Activated CD8-positive, alpha-beta memory T cell treated with anti-CD3 and anti-CD28 coated beads, Interleukin-2, amount 10 ng/mL, durations not matched to agents 7 days and 5 days (primary cell): ENCODE measurements at regions not wholly inside any gene's neighbourhood (a gene's known extent, or its start where the extent isn't known, plus 50 kb on each side); places are given as distances from the start of the nearest gene placed in this dataset.

Experiments
- ATAC-seq: fragments of 150-1000 bp; cut with Tn5 transposase; one replicate; pipeline ENCODE4 v1.10.0; 2021; ENCODE audit warnings: moderate library complexity
- CTCF ChIA-PET: fragments of 350-600 bp; sonication (Branson Sonifier 250); formaldehyde crosslinking; loops from one replicate; lab custom pipeline; 2021; ENCODE audit warnings: antibody characterized with exemption; lab: Charles Lee
- DNase-seq: peaks from one replicate; pipeline ENCODE4 v3.0.0-alpha.2; 2020
- H3K27ac Mint-ChIP-seq: one replicate; pipeline ENCODE4 v1.8.0; 2021; ENCODE audit warnings: mild to moderate bottlenecking, mixed read lengths
- H3K27me3 Mint-ChIP-seq: one replicate; pipeline ENCODE4 v1.8.0; 2021; ENCODE audit warnings: mixed read lengths
- H3K36me3 Mint-ChIP-seq: one replicate; pipeline ENCODE4 v1.8.0; 2021; ENCODE audit warnings: mild to moderate bottlenecking, mixed read lengths
- H3K4me1 Mint-ChIP-seq: one replicate; pipeline ENCODE4 v1.8.0; 2021; ENCODE audit warnings: mixed read lengths
- H3K4me3 Mint-ChIP-seq: one replicate; pipeline ENCODE4 v1.8.0; 2021; ENCODE audit warnings: mild to moderate bottlenecking, moderate library complexity, mixed read lengths
- H3K9me3 Mint-ChIP-seq: one replicate; pipeline ENCODE4 v1.8.0; 2022; ENCODE audit warnings: low read depth, mixed read lengths

DNA sequence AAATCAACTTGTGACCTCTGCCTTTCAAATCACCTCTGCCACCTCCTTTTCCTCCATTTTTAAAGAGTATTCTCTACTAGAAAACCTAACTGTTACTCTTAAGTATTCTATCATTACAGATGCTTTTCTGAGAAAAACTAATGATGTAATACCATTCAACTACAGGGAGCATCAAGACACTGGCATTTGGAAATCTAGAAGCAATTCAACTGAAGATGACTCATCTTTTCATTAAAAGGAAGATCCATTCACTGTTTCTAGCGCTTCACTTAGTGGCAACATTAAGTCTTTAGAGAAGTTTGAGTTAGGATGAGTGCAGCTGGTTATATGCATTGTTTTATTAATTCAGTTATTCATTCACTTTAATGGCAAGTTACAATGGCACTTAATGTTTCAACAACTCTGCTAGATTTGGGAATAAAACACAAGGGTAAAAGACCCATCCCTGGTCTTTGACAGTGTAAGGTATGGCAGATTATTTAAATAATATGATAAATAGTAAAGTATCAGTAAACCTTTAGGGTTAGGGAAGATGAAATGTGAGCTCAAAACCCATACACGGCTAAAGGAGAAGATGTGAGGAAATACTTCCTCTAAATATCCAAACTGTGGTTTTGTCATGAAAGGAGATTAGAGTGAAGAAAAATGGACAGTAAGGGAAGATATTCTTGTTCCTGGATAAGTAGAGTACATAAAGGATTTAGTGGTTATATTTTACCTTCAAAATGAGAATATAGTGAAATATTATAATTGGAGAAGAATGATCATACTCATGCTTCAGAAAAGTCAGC lies 61.7 kb downstream of the KCNJ2 start:
- Mint-ChIP-seq H3K4me1 (no peaks in the 10 kb centered on the region), H3K4me3 (no peak overlapping the region), H3K27me3 (no peaks in the 10 kb centered on the region), H3K36me3 (no peaks in the 10 kb centered on the region), H3K27ac (no peak overlapping the region), H3K9me3 (peaks cover 4% of the 10 kb centered on the region)
- ATAC-seq (no peak), DNase-seq (no peak)
- CTCF ChIA-PET = no interaction called here

DNA sequence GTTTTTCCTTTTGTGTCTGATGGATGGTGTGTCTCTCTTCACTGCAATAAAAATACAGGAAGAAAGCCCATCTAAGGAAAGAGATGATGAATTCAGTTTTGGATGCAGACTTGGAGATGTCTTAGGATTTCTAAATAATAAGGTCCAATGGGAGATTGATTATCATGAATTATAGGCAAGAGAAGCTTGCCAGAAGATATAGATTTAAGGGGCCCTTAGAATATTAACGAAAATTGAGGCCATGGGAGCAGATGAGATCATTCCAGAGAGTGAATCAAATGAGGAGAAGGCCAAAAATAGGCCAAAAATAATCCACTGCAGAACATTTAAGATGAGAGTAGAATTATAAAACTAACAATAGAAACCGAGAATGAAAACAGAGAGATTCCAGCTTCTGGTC lies 63.1 kb downstream of the KCNJ2 start:
- ATAC-seq (no peak), DNase-seq (no peak)
- Mint-ChIP-seq H3K4me3 (no peak overlapping the region), H3K4me1 (no peaks in the 10 kb centered on the region), H3K9me3 (peaks cover 4% of the 10 kb centered on the region), H3K27me3 (no peaks in the 10 kb centered on the region), H3K27ac (no peak overlapping the region), H3K36me3 (no peaks in the 10 kb centered on the region)
- CTCF ChIA-PET = no interaction called here

DNA sequence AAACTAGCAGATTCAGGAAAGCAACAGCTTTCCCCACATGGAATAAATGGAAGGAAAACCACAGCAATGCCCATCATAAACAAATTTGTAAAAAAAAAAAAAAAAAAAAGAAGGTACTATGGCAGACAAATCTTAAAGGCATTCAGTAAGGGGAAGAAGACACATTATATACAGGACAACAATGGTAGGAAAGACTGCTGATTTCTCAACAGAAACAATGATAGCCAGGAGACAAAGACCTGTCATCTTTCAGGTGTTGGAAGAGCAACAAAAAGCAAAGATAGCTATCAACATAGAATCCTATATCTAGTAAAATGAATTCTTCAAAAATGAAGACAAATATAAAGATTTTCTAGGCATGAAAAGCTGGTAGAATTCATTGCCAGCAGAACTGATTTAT lies 65.9 kb downstream of the KCNJ2 start:
- Mint-ChIP-seq H3K27ac (no peak overlapping the region), H3K4me1 (no peaks in the 10 kb centered on the region), H3K4me3 (no peak overlapping the region), H3K9me3 (peaks cover 2% of the 10 kb centered on the region), H3K36me3 (no peaks in the 10 kb centered on the region), H3K27me3 (no peaks in the 10 kb centered on the region)
- no peak for DNase-seq
- CTCF ChIA-PET = interaction anchor here (0.6 kb wide), 1 partner anchor 177 kb away, joined by 3 read pairs; no protein-coding TSS in a partner anchor
- ATAC-seq = no peak

DNA sequence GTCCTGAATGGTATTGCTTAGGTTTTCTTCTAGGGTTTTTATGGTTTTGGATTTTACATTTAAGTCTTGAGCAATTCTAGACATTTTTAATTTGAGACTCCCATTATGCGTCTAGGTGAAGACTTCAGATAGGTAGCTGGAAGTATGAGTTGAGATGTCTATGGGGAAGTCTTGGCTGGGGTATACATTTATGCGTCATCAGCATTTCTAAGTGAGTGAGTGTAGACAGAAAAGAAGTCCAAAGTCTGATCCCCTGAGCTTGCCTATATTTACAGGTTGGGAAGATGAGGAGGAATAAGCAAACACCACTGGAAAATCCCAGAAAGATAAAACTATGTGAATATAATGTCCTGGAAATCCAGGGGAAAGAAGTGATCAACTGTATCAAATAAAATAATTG lies 68.9 kb downstream of the KCNJ2 start:
- CTCF ChIA-PET = no interaction called here
- Mint-ChIP-seq H3K36me3 (no peaks in the 10 kb centered on the region), H3K4me1 (no peaks in the 10 kb centered on the region), H3K4me3 (no peak overlapping the region), H3K9me3 (no peaks in the 10 kb centered on the region), H3K27me3 (no peaks in the 10 kb centered on the region), H3K27ac (no peak overlapping the region)
- ATAC-seq = no peak
- no peak for DNase-seq

DNA sequence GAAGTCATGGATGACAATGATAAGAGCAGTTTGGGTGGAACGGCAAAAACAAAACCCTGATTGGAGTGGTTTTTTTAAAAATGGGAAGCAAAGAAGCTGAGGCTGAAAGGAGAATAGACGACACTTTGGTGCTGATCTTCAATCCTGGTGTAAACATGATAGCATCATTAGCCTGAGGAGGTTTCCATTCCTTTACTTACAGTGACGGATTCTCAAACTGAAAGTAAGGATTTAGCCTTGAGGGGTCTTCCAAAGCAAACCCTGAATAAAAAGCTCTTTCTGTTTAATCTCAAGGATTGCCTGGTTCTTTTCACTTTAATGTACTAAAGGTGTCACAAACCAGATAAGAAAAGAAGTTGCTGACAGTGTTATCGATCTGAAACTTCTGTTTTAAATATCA lies 69.3 kb downstream of the KCNJ2 start:
- no peaks in the 10 kb centered on the region for H3K36me3 Mint-ChIP-seq
- H3K4me3 Mint-ChIP-seq = no peak overlapping the region
- no peaks in the 10 kb centered on the region for H3K4me1 Mint-ChIP-seq
- no peaks in the 10 kb centered on the region for H3K9me3 Mint-ChIP-seq
- no peak for ATAC-seq
- H3K27me3 Mint-ChIP-seq = no peaks in the 10 kb centered on the region
- CTCF ChIA-PET = no interaction called here
- no peak for DNase-seq
- no peak overlapping the region for H3K27ac Mint-ChIP-seq

DNA sequence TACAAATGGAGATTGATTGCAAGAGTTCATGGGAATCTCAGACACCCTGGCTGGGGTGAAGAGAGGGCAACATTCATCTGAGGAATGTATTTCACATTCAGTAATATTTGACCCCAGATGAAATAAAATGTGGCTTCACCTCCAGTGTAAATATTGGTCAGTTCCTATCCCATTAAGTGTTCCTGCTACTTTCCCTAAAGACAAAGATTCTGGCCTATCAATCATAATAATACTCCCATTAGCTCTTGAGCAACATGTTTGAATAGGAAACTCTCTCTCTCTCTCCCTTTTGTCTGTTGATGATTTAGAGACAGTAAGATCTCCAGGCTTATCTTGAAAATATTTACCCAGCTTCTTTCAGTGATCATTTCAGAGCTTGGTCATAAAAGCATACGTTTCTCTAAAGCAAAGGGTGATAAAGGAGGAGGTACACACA lies 70.1 kb downstream of the KCNJ2 start:
- H3K4me3 Mint-ChIP-seq = no peak overlapping the region
- no peak overlapping the region for H3K27ac Mint-ChIP-seq
- ATAC-seq (no peak), DNase-seq (no peak)
- no peaks in the 10 kb centered on the region for H3K27me3 Mint-ChIP-seq
- no peaks in the 10 kb centered on the region for H3K4me1 Mint-ChIP-seq
- no peaks in the 10 kb centered on the region for H3K36me3 Mint-ChIP-seq
- no peaks in the 10 kb centered on the region for H3K9me3 Mint-ChIP-seq
- CTCF ChIA-PET = no interaction called here

DNA sequence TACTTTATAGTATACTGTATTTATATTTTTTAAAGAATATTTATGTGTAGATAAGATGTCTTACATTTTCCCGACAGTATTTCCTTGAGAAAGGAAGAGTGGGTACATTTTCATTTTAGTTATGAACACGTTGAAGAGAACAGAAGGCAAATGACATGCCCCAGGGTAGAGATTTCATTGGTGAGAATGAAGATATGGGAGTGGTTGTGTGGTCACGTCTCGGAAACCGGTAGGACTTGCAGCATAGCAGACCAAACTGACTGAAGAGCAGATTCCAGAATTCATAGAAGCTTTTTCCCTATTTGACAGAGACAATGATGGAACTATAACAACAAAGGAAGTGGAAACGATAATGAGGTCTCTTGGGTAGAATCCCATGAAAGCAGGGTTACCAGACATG lies 71.7 kb downstream of the KCNJ2 start:
- DNase-seq = no peak
- Mint-ChIP-seq H3K4me1 (no peaks in the 10 kb centered on the region), H3K36me3 (no peaks in the 10 kb centered on the region), H3K9me3 (no peaks in the 10 kb centered on the region), H3K27me3 (no peaks in the 10 kb centered on the region), H3K4me3 (no peak overlapping the region), H3K27ac (no peak overlapping the region)
- ATAC-seq = no peak
- CTCF ChIA-PET = no interaction called here

DNA sequence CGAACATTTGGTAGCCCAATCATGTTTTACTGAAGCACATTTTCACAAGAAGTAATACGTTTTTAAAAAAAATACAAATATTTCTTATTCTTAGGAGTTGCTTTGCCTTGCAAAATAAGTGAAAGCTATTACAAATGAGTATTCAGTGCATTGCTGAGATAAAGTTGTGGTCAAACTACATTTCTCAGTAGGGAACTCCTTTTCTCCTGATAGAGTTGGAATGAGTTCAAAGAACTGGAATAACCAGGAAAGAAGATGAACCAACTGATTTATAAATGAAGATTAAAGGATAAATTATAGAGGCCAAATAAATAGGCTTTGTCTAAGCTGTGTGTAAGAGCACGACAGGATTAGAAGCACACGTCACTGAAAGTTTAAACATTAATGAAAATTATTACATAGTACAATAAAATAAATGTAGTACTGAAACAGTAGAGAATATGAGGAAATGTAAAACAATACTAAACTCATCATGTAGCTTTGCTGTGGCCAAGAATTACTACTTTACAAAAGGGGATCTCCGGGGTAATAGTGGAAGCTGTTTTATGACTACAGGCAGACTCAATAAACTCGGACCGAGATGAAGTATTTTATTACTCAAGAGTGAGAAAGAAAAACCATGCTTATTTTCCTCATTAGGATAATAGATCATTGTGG lies 73.6 kb downstream of the KCNJ2 start:
- H3K27ac Mint-ChIP-seq = no peak overlapping the region
- no peaks in the 10 kb centered on the region for H3K4me1 Mint-ChIP-seq
- no peaks in the 10 kb centered on the region for H3K36me3 Mint-ChIP-seq
- no peak overlapping the region for H3K4me3 Mint-ChIP-seq
- DNase-seq = no peak
- no peaks in the 10 kb centered on the region for H3K9me3 Mint-ChIP-seq
- CTCF ChIA-PET = no interaction called here
- ATAC-seq = no peak
- H3K27me3 Mint-ChIP-seq = no peaks in the 10 kb centered on the region

DNA sequence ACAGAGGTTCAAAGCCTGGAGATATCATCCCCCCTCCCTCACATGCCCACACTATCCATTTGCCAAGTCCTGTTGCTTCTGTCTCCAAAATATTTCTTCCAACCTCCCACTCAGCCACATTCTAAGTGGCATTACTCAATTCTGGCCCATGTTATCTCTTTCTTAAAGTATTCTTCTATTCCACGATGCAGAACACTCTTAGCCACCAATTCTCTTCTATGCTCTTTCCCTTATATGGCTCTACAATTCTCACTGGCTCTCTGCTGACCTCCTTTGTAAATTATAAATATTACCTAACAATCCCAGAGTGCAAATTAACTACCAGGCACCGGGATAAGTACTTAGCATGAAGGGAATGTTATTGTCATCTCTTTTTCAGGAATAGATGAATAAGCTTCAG lies 82.4 kb downstream of the KCNJ2 start:
- DNase-seq (no peak), ATAC-seq (no peak)
- H3K4me3 Mint-ChIP-seq = no peak overlapping the region
- no peaks in the 10 kb centered on the region for H3K27me3 Mint-ChIP-seq
- no peaks in the 10 kb centered on the region for H3K36me3 Mint-ChIP-seq
- H3K4me1 Mint-ChIP-seq = no peaks in the 10 kb centered on the region
- CTCF ChIA-PET = no interaction called here
- H3K9me3 Mint-ChIP-seq = no peaks in the 10 kb centered on the region
- H3K27ac Mint-ChIP-seq = no peak overlapping the region

DNA sequence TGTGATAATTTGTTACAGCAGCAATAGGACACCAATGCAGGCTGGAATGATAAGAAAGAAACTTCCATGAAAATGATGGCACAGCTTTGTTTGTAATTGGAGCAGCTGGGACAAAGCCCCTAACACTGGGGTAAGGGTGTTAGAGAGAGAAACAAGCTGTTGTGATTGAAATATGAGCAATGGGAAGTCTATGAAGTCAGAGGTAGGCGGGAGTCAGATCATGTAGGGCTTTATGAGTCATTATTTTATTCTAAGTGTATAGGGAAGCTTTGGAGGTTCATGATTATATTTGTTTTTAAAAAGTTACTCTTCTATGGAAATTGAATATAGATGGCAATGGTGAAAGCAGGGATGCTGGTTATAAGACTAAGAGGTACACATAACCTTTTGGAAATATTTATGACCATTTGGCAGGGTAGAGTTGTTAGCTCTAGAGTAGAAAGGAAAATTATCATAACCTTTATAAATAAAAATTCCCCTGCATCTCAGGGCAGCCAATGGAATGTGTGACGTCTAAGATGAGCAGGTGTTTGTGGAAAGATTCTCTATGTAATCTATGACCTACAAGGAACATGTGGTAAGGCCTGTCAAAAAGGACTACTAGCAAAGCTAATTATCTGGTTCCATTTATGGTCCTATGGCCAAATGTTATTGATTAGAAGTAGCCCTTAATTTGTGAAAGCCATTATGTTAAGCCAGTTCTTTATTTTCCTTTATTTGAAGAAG lies 85.6 kb downstream of the KCNJ2 start:
- Mint-ChIP-seq H3K9me3 (no peaks in the 10 kb centered on the region), H3K27ac (no peak overlapping the region), H3K4me1 (no peaks in the 10 kb centered on the region), H3K36me3 (no peaks in the 10 kb centered on the region), H3K27me3 (no peaks in the 10 kb centered on the region), H3K4me3 (no peak overlapping the region)
- no peak for ATAC-seq
- CTCF ChIA-PET = no interaction called here
- DNase-seq = no peak

DNA sequence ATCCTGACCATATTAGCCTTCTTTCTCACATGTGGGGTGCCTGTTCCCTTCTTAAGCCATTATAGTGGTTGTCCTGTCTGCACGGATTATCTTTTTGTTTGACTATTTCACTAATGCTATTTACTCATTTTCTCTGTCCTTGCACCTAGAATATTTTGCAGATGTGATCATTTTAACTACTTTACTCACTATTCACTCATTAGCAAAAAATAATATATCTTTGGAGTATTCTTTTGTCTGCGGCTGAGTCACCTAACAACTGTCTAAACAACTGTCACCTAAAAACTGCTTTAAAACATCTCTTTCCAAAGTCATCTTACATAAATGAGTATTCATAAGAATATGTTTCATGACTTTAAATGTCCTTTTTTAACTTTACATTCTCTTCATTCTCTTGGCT lies 87.4 kb downstream of the KCNJ2 start:
- CTCF ChIA-PET = no interaction called here
- ATAC-seq (no peak), DNase-seq (no peak)
- Mint-ChIP-seq H3K4me1 (no peaks in the 10 kb centered on the region), H3K27me3 (no peaks in the 10 kb centered on the region), H3K9me3 (no peaks in the 10 kb centered on the region), H3K36me3 (no peaks in the 10 kb centered on the region), H3K27ac (no peak overlapping the region), H3K4me3 (no peak overlapping the region)

DNA sequence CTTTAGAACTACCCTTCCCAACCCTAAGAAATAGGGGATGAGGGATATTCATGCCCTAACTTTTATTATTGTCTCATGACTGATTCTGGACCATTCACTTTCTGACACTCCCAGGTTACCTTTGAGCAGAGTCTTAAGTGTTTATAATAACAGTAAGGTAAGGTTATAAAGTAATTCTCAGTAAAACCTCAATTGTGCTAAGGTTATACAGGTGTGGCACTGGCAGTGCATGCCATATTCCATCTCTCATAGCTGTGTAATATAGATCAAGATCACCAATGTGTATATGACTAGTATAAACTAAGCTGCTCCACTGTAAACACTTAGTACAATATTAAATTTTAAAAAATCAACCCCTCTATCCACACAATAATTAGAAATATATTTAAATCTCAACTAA lies 89.1 kb downstream of the KCNJ2 start:
- Mint-ChIP-seq H3K9me3 (no peaks in the 10 kb centered on the region), H3K4me1 (no peaks in the 10 kb centered on the region), H3K27ac (no peak overlapping the region), H3K27me3 (no peaks in the 10 kb centered on the region), H3K36me3 (no peaks in the 10 kb centered on the region), H3K4me3 (no peak overlapping the region)
- CTCF ChIA-PET = no interaction called here
- DNase-seq (no peak), ATAC-seq (no peak)

DNA sequence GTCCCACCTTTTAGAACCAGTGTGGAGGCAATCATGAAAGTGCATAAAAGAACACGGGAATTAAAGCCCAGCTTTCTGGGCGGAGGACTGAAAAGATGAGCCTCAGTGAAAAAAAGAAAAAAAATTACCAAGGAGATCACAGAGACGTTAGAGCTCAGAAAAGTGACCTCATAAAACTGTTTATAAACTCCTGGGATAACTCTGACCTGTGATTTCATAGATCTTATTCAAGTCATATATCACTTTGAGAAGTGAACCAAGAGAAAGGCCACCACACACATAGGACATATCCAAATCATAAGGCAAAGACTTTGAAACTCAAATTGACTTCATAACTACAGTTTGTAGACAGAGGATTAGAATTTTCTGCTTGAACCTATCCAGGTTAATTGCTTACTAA lies 90.1 kb downstream of the KCNJ2 start:
- no peaks in the 10 kb centered on the region for H3K9me3 Mint-ChIP-seq
- CTCF ChIA-PET = no interaction called here
- ATAC-seq (no peak), DNase-seq (no peak)
- H3K4me3 Mint-ChIP-seq = no peak overlapping the region
- no peaks in the 10 kb centered on the region for H3K36me3 Mint-ChIP-seq
- H3K4me1 Mint-ChIP-seq = no peaks in the 10 kb centered on the region
- no peaks in the 10 kb centered on the region for H3K27me3 Mint-ChIP-seq
- H3K27ac Mint-ChIP-seq = no peak overlapping the region

DNA sequence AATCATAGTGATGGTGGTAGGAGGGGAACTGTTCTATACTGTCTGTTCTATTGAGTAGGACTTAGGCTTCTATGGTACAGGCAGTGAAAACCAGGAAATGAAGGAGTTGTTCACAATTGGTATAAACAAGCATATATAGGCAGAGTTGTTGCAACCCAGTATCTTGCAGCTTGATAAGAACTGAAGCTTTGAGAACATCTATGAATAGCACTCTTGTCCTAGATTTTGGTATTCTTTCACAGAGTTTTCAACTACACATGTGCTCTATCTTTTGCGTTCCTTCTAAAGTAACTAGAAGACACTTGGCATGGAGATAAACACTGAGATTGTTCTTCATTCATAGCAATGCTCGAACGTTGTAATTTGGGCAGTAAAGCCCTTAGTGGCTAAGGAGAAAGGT lies 91.8 kb downstream of the KCNJ2 start:
- Mint-ChIP-seq H3K27ac (no peak overlapping the region), H3K4me1 (no peaks in the 10 kb centered on the region), H3K9me3 (no peaks in the 10 kb centered on the region), H3K36me3 (no peaks in the 10 kb centered on the region), H3K27me3 (no peaks in the 10 kb centered on the region), H3K4me3 (no peak overlapping the region)
- ATAC-seq (no peak), DNase-seq (no peak)
- CTCF ChIA-PET = no interaction called here
